ENCODE measurements at regions not wholly inside any gene's neighbourhood (a gene's known extent, or its start where the extent isn't known, plus 50 kb on each side); places are given as distances from the start of the nearest gene placed in this dataset.

DNA sequence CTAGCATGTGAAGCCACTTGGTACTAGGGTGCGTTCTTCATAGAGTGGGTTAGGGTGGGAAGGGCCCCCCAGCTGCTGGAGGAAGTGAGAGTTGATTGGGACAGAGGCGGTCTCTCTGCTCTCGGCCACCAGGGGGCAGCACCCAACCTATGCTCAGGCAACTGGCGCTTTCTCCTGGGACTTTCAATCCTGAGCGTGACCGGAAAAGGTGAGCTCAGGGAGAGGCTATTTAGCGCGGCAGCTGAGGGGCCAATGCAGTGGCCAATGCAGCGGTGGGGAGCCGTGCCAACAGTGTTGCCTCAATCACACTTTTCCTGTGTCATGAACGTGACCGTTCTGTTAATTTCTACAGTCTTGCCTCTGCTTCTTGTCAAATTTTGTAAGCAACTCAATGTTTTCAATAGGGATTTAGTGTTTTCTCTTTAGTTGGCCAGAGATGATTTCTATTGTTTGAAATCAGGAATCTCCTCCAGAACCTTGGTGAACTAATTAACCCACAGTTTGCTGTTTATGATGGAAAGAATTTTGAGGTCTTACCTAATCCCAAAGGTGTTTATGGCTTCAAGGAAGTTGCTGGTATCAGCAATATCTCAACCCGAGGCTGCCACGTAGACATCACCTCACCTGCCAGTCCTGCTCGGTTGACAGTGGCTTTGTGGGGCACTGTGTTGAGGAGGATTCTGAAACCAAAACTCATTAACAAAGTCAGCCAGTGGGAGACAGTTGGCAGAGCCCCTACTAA, 67.9 kb upstream of the PDZD8 start:
- Histone ChIP-seq H3K36me3 (no peaks in the 10 kb centered on the region), H3K4me3 (peak overlapping the region in 1 of 2 donors; percentile 3), H3K27ac (peak overlapping the region; percentile 64 to 65), H3K9me3 (no peaks in the 10 kb centered on the region), H3K4me1 (peaks cover 0 to 29% (median 22%) of the 10 kb centered on the region in 4 donors), H3K27me3 (no peaks in the 10 kb centered on the region)
- intact Hi-C loops (cut with DNase I; ENCODE audit: low total_unique reads): loop anchor here (5.0 kb wide), 1 partner anchor 94 kb away; no protein-coding TSS in a partner anchor
- TF ChIP-seq, protein P1, sequence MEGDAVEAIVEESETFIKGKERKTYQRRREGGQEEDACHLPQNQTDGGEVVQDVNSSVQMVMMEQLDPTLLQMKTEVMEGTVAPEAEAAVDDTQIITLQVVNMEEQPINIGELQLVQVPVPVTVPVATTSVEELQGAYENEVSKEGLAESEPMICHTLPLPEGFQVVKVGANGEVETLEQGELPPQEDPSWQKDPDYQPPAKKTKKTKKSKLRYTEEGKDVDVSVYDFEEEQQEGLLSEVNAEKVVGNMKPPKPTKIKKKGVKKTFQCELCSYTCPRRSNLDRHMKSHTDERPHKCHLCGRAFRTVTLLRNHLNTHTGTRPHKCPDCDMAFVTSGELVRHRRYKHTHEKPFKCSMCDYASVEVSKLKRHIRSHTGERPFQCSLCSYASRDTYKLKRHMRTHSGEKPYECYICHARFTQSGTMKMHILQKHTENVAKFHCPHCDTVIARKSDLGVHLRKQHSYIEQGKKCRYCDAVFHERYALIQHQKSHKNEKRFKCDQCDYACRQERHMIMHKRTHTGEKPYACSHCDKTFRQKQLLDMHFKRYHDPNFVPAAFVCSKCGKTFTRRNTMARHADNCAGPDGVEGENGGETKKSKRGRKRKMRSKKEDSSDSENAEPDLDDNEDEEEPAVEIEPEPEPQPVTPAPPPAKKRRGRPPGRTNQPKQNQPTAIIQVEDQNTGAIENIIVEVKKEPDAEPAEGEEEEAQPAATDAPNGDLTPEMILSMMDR (IDR thresholded peaks at IDR 0.05): peak; percentile 92 to 93
- DNase-seq: peak; percentile 90 to 95

DNA sequence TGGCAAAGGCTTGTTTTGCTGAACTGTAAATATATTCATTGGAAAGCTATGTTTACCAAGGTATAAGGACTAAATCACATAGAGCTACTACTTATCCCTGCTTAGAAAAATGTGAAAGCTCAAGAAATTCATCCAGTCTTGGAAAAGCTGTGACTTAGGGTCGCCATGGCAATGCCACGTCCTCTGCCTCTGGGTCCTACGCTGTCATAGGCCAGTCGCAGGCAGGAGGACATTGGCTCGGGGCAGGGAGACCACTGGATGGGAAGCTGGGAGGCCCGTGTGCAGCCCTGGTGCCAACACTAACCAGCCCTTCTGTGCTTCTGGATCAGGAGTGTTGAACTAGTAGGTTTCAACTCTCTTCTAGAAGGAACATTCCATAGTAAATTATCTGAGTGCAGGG, 67.3 kb upstream of the PDZD8 start:
- DNase-seq: peak in 1 of 2 donors; percentile 78
- H3K36me3 ChIP-seq: no peaks in the 10 kb centered on the region
- no peaks in the 10 kb centered on the region for H3K9me3 ChIP-seq
- peak overlapping the region in 1 of 2 donors; percentile 3 for H3K4me3 ChIP-seq
- H3K27ac ChIP-seq: peak overlapping the region; percentile 64 to 65
- H3K4me1 ChIP-seq: peaks cover 0 to 29% (median 22%) of the 10 kb centered on the region in 4 donors
- H3K27me3 ChIP-seq: no peaks in the 10 kb centered on the region
- TF ChIP-seq, protein P1 (IDR thresholded peaks at IDR 0.05): no peak
- intact Hi-C loops (cut with DNase I; ENCODE audit: low total_unique reads): loop anchor here (5.0 kb wide), 1 partner anchor 95 kb away; no protein-coding TSS in a partner anchor

DNA sequence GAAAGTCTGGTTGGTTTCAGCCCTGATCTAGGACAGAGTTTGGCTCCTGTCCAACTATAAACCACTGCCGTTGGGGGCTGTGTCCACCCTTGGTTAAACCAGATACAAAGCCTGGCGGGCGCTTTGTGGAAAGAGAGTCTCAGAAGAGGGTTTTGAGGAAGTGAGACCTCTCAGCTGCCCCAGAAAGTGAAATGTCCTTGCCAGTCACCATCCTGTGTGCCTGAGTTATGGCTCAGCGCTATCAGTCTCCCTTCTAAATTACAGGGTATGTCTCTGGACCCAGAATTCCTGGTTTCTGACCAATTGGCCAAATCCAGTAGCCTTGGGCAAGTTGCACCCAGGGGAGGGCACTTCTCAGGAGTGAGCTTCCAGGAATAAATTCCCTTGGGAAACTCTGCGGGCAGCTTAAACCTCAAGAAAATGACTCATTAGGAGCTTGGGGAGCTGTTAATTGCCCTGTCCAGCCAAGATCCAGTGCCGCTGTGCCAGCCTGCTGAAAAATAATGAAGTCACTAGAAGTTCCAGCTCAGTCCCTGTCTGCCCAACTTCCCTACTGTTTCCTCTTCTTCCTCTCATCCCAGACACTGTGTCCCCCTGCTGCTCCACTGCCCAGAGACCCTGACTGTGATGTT, 66.7 kb upstream of the PDZD8 start:
- Histone ChIP-seq H3K27me3 (no peaks in the 10 kb centered on the region), H3K4me1 (peaks cover 0 to 29% (median 22%) of the 10 kb centered on the region in 4 donors)

DNA sequence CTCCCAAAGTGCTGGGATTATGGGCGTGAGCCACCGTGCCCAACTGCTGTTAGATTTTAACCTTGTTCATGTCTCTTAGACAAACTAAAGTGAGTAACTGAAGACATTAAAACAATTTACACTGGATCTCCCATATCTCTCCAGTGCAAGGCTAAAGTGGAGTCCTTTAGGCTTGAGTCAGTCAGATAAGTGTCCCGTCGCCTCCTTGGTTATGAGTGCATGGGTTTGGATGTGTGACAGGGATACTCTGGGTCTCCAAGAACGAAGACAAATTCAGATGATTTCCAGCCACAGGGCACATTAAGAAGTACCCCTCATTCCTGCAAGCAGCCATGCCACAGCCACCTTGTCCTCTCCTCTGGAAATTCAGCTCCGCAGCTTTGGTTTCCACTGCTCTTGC, 66.1 kb upstream of the PDZD8 start:
- no peak for DNase-seq
- TF ChIP-seq, protein P1 (IDR thresholded peaks at IDR 0.05): no peak
- no peak overlapping the region for H3K4me3 ChIP-seq
- peak overlapping the region; percentile 64 to 65 for H3K27ac ChIP-seq
- no peaks in the 10 kb centered on the region for H3K27me3 ChIP-seq
- H3K36me3 ChIP-seq: no peaks in the 10 kb centered on the region
- H3K4me1 ChIP-seq: peaks cover 0 to 29% (median 22%) of the 10 kb centered on the region in 4 donors
- intact Hi-C loops (cut with DNase I; ENCODE audit: low total_unique reads): loop anchor here (5.0 kb wide), 1 partner anchor 96 kb away; no protein-coding TSS in a partner anchor
- no peaks in the 10 kb centered on the region for H3K9me3 ChIP-seq

More for the DNA sequence above, 66.7 kb upstream of the PDZD8 start:
- Histone ChIP-seq H3K27ac (peak overlapping the region; percentile 64 to 65), H3K4me3 (no peak overlapping the region), H3K36me3 (no peaks in the 10 kb centered on the region), H3K9me3 (no peaks in the 10 kb centered on the region)
- TF ChIP-seq, protein P1 (IDR thresholded peaks at IDR 0.05): no peak
- intact Hi-C loops (cut with DNase I; ENCODE audit: low total_unique reads): loop anchor here (5.0 kb wide), 1 partner anchor 95 kb away; no protein-coding TSS in a partner anchor
- peak; percentile 37 to 77 for DNase-seq

DNA sequence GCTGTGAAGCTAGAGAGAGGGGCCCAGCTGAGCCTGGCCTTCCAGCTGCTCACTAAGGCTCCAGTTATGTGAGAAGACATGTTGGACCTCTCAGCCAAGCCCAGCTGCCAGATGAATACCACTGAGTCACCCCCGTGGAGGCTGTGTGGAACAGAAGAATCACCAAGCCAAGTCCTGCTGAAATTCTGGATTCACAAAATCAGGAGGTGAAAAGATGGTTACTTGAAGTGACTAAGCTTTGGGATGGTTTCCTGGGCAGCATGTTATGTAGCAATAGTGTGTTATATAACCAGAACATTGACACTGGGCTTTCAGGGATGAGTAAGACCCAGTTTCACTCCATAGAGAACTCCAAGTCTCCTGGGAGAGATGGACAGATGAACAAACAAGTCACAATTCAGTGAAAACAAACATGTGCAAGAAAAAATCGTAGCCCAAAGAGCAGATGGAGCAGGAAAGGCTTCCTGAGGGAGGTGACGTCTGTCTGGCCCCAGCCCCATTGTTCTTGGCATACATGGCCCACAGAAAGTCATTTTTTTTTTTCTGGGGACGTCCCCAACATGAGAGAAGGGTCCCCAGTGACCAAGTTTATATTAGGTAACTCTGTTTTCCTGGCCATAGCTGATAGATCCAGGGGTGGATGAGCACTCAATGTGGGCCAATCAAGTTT, 64.1 kb upstream of the PDZD8 start:
- H3K4me3 ChIP-seq: no peak overlapping the region
- DNase-seq: peak; percentile 88 to 89
- H3K27ac ChIP-seq: no peak overlapping the region
- TF ChIP-seq, protein P1 (IDR thresholded peaks at IDR 0.05): no peak
- intact Hi-C loops (cut with DNase I; ENCODE audit: low total_unique reads): no loop called here
- no peaks in the 10 kb centered on the region for H3K9me3 ChIP-seq
- peaks cover 0 to 4% of the 10 kb centered on the region in 2 donors for H3K27me3 ChIP-seq
- H3K4me1 ChIP-seq: peaks cover 0 to 29% (median 22%) of the 10 kb centered on the region in 4 donors
- no peaks in the 10 kb centered on the region for H3K36me3 ChIP-seq
